ENCODE measurements at regions not wholly inside any gene's neighbourhood (a gene's known extent, or its start where the extent isn't known, plus 50 kb on each side); places are given as distances from the start of the nearest gene placed in this dataset.

- TF ChIP-seq POLR2A (IDR thresholded peaks at IDR 0.05; ENCODE audit: low read length): no peak
- no peak for TF ChIP-seq GATA1 (IDR thresholded peaks at IDR 0.05; ENCODE audit: low read depth, low read length)
Observed at GRCh38 chr14:104315169-104315568, 176.8 kb downstream of the KIF26A start.

Data from erythroblast (primary cell).